ENCODE measurements at regions not wholly inside any gene's neighbourhood (a gene's known extent, or its start where the extent isn't known, plus 50 kb on each side); places are given as distances from the start of the nearest gene placed in this dataset.
A peak's percentile ranks its signal among the peaks of the same experiment; 100 is the strongest.

DNA sequence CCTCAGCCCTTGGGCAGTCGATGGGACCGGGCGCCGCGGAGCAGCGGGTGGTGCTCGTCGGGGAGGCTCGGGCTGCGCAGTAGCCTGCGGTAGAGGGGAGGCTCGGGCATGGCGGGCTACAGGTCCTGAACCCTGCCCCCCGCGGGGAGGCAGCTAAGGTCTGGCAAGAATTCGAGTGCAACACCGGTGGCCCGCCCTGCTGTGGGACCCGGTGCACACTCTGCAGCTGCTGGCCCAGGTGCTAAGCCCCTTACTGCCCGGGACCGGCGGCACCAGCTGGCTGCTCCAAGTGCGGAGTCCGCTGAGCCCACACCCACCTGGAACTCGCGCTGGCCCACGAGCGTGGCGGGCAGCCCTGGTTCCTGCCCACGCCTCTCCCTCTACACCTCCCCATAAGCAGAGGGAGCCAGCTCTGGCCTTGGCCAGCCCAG, 377.7 kb upstream of the RBMS3 start:
- no peak overlapping the region for H3K4me3 Mint-ChIP-seq
- no peaks in the 10 kb centered on the region for H3K4me1 Mint-ChIP-seq (ENCODE audit: low read depth)
- H3K36me3 Mint-ChIP-seq (ENCODE audit: low read depth), result no peaks in the 10 kb centered on the region
- H3K27me3 Mint-ChIP-seq (ENCODE audit: insufficient read depth), result peaks cover 6% of the 10 kb centered on the region
- no peak for DNase-seq (ENCODE audit: low spot score)
- intact Hi-C loops (cut with micrococcal nuclease), result no loop called here
- no peak overlapping the region for H3K27ac Mint-ChIP-seq
- H3K9me3 Mint-ChIP-seq, result peaks cover 17% of the 10 kb centered on the region

DNA sequence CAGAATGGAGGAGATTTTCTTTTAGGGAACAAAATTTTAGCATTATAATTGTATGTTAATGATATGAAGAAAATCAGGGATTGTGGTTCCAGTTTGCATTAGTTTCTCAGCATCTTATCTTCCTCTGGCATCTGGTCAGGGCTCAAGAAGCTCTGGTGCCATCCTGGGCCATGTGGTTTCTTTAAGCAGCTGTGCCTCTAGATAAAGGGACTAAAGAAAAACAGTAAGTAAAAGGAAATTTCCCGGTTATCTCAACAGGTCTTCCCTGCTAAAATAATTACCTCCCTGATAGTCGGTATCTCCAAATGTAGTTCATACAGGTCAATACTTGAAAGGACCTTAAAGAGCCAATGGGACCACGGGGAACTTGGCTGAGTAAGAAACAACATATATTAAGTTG, 375.1 kb upstream of the RBMS3 start:
- no peaks in the 10 kb centered on the region for H3K36me3 Mint-ChIP-seq (ENCODE audit: low read depth)
- no peaks in the 10 kb centered on the region for H3K4me1 Mint-ChIP-seq (ENCODE audit: low read depth)
- peaks cover 13% of the 10 kb centered on the region for H3K9me3 Mint-ChIP-seq
- no peak overlapping the region for H3K27ac Mint-ChIP-seq
- intact Hi-C loops (cut with micrococcal nuclease), result no loop called here
- peaks cover 7% of the 10 kb centered on the region for H3K27me3 Mint-ChIP-seq (ENCODE audit: insufficient read depth)
- no peak overlapping the region for H3K4me3 Mint-ChIP-seq
- no peak for DNase-seq (ENCODE audit: low spot score)

DNA sequence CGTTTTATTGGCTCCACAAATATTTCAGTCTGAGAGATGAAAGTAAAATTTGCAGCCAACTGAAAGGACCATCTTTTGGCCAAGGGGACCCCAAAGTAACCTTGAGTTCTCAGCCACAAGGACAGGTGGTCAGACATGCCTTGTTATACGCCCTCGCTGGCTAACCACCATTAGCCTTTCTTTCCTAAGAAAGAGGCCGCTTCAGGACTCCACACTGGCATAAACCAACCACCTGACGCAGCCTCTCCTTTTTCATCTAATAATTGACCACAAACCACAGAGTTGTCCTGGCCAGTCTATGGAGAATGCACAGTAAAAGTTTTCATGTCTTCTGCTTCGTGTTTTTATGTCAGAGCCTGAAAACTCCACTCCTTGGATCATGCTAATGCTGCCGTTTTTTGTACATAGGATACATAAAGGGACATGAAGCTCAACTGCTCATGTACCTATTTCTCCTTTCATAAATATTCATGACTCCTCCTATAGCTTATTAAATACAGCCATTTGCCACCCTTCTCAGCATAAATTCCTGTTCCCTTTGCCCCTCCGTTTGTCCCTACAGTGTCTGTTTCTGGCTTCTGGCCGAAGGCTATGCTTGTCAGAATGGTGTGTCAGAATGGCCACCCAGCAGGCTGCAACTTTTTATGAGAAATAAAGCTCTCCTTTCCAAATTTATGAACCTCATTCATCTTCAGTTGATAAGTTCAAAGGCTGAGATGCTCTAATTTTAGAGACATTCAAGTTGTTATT, 374.1 kb upstream of the RBMS3 start:
- Mint-ChIP-seq H3K27me3 (ENCODE audit: insufficient read depth) (peaks cover 7% of the 10 kb centered on the region), H3K4me1 (ENCODE audit: low read depth) (no peaks in the 10 kb centered on the region), H3K27ac (no peak overlapping the region), H3K4me3 (no peak overlapping the region), H3K36me3 (ENCODE audit: low read depth) (no peaks in the 10 kb centered on the region), H3K9me3 (peaks cover 10% of the 10 kb centered on the region)
- DNase-seq (ENCODE audit: low spot score), result no peak
- intact Hi-C loops (cut with micrococcal nuclease), result no loop called here

DNA sequence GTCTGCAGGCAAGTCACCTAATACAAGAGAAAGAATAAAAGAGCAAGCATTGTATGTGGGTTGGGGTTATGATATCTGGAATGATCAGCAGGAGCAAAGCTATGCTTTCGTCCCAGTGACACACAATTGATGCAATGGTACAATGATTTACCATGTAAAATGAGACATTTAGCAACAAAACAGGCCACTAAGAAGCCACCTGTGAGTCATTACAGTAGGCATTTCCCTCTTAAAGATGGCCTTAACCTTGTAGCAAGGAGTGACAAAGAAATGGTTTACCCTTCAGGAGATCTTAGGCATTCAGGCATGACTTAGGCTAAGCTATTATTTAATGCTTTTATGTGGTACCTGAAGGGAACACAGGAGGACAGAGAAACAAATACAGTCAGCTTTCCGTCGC, 373.3 kb upstream of the RBMS3 start:
- intact Hi-C loops (cut with micrococcal nuclease), result no loop called here
- Mint-ChIP-seq H3K27ac (no peak overlapping the region), H3K4me3 (no peak overlapping the region), H3K4me1 (ENCODE audit: low read depth) (no peaks in the 10 kb centered on the region), H3K9me3 (peaks cover 6% of the 10 kb centered on the region), H3K27me3 (ENCODE audit: insufficient read depth) (peaks cover 9% of the 10 kb centered on the region), H3K36me3 (ENCODE audit: low read depth) (no peaks in the 10 kb centered on the region)
- no peak for DNase-seq (ENCODE audit: low spot score)

DNA sequence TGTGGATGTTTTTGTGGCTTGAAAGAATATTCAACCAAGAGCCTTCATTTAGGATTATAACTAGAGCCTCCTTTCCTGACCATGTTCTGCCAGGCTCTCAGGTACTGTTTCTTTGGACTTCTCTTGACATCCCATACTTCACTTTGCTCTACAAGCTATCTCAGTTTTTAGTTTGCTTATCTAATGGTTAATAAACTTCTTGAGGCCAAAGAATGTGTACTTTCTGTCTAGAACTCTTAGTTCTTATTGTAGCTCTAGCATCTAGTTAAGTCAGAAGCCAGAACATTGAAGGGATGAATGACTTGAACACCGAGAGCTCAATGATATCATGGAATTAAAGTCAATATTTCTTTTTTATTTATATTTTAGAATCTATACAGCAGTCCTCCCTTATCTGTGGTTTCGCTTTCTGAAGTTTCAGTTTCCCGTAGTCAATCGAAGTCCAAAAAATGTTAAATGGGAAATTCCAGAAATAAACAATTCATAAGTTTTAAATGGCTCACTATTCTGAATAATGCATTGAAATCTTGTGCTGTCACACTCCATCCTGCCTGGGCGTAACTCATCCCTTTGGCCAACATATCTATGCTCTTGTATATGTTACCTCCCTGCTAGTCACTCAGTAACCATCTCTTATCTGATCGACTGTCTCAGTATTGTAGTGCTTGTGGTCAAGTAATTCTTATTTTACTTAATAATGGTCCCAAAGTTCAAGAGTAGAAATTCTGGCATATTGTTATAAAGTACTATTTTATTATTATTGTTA, 368.6 kb upstream of the RBMS3 start:
- Mint-ChIP-seq H3K4me1 (ENCODE audit: low read depth) (peaks cover 18% of the 10 kb centered on the region), H3K27ac (no peak overlapping the region), H3K36me3 (ENCODE audit: low read depth) (no peaks in the 10 kb centered on the region), H3K4me3 (no peak overlapping the region), H3K27me3 (ENCODE audit: insufficient read depth) (peaks cover 6% of the 10 kb centered on the region), H3K9me3 (no peaks in the 10 kb centered on the region)
- DNase-seq (ENCODE audit: low spot score), result no peak
- intact Hi-C loops (cut with micrococcal nuclease), result loop anchor here (10.0 kb wide), 3 partner anchors 442 to 1102 kb away; no protein-coding TSS in a partner anchor

DNA sequence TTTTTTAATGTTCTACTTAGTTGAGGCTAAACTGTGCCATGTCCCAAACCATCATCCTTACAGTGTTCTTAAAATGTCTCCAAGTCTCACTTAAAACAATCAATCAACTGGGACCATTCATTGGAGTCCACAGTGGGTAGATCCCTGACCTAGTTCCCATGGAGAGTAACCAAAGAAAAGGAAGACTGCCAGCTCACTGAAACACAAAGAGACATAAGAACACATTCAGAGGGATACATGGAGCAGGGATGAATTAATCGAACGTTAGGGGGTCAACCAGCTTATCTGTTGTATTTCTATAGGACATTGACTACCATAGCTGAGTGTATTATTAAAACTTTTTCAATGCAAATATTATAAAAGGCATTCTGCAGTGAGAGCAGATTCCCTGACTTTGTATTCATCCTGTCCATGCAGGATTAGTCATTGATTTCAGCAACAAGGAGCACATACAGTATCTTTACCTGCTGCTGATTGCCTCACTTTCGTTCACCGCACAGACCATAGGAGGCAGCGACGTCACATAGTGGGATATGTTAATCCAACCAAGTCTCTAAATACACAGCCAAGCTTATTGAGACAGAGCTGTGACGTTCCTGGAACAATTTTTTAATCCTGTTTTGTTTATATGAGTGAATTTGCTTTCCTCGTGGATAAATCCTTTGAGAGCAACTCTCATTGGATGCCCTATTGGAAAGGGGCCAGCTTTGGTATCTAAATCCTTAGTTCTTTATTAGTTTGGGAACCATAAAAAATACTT, 364.9 kb upstream of the RBMS3 start:
- peaks cover 10% of the 10 kb centered on the region for H3K27me3 Mint-ChIP-seq (ENCODE audit: insufficient read depth)

DNA sequence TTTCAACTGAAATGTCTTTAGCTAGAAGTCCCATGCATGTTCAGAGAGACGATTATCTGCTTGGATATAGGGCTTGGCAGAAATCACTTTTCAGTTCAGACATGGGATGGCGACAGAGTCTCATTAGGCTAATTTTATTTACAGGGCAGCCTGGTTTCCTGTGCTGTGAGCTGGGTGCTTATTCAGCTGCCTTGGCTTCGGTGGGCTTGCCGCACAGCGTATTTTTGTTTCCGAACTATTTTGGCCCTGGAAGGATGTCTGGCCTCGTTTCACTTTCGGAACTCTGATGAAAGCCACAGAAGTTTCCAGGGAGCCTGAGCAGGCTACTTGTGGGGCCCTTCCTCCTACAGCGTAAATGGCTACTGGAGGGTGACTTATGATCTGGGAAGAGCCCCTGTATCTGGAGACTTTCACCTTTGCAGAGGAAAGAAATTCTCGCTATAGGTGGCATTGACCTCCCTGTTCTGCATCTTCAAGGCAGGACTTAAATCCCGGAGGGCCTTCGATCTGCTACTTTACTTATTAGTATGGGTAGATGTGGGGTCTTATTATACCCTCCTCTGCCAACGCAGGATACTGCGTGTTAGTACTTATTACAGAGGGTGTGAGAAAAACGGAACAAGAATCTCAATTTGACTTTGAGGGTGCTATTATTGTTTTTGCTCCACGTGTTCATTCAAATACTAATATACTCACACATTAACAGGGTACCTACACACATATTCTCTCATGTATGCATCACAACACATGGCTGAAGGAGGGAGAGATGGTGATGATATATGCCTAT, 364.0 kb upstream of the RBMS3 start:
- H3K27me3 Mint-ChIP-seq (ENCODE audit: insufficient read depth), result peaks cover 10% of the 10 kb centered on the region
- H3K36me3 Mint-ChIP-seq (ENCODE audit: low read depth), result peaks cover 3% of the 10 kb centered on the region
- intact Hi-C loops (cut with micrococcal nuclease), result loop anchor here (2.0 to 10.0 kb wide), 7 partner anchors 65 to 1098 kb away; no protein-coding TSS in a partner anchor
- no peaks in the 10 kb centered on the region for H3K9me3 Mint-ChIP-seq
- peak; percentile 9 for DNase-seq (ENCODE audit: low spot score)
- H3K27ac Mint-ChIP-seq, result no peak overlapping the region
- no peak overlapping the region for H3K4me3 Mint-ChIP-seq
- H3K4me1 Mint-ChIP-seq (ENCODE audit: low read depth), result peaks cover 31% of the 10 kb centered on the region

More for the DNA sequence above, 364.9 kb upstream of the RBMS3 start:
- Mint-ChIP-seq H3K9me3 (no peaks in the 10 kb centered on the region), H3K36me3 (ENCODE audit: low read depth) (peaks cover 3% of the 10 kb centered on the region), H3K4me3 (no peak overlapping the region), H3K27ac (no peak overlapping the region), H3K4me1 (ENCODE audit: low read depth) (peaks cover 31% of the 10 kb centered on the region)
- intact Hi-C loops (cut with micrococcal nuclease), result loop anchor here (2.0 to 10.0 kb wide), 7 partner anchors 66 to 1099 kb away; no protein-coding TSS in a partner anchor
- DNase-seq (ENCODE audit: low spot score), result no peak

DNA sequence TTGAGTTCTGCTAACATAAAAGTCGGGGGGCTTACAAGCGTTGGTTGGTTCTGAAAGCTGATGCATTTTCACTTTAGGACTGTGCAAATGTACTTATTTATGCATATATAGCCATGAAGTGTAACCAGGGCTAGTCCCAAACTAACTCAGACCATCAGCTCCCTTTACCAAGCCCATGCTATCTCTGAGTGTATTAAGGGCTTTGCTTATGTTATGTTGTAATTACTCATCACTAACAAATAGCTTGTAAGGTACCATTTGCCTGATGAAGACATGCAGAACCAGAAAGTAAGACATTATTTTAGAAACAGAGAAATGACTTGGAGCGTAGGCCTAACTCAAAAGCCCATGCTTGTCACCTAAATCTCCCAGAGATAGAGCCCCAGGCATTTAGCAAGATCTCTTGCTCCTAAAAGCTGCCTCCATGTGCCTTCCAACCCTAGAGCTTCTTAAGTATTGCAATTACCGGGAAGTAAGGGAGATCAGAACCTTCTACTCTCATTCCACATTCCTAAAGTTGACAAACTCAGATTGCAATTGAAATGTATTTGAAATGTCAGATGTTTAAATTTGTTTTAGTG, 362.9 kb upstream of the RBMS3 start:
- peaks cover 3% of the 10 kb centered on the region for H3K36me3 Mint-ChIP-seq (ENCODE audit: low read depth)
- H3K4me3 Mint-ChIP-seq, result no peak overlapping the region
- H3K27ac Mint-ChIP-seq, result no peak overlapping the region
- peaks cover 8% of the 10 kb centered on the region for H3K27me3 Mint-ChIP-seq (ENCODE audit: insufficient read depth)
- intact Hi-C loops (cut with micrococcal nuclease), result loop anchor here (2.0 to 10.0 kb wide), 7 partner anchors 64 to 1097 kb away; no protein-coding TSS in a partner anchor
- H3K4me1 Mint-ChIP-seq (ENCODE audit: low read depth), result peaks cover 31% of the 10 kb centered on the region
- DNase-seq (ENCODE audit: low spot score), result no peak
- H3K9me3 Mint-ChIP-seq, result no peaks in the 10 kb centered on the region

DNA sequence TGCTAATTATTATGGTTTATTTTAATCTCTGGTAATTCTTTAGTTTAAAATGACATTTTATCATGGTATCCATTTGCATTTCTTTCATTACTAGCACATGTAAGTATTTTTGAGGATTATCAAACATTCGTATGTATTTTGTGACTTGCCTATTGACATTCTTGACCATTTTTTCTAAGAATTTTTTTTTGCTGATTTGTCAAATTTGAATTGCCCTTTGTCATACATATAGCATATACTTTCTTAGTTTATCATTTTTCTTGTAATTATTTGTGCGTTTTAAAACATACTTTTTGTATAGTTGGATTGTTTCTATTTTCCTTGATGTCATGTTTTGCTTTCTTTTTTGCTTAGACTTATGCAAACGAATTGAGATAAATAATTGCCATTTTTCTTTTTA, 358.5 kb upstream of the RBMS3 start:
- intact Hi-C loops (cut with micrococcal nuclease), result no loop called here
- Mint-ChIP-seq H3K4me1 (ENCODE audit: low read depth) (peaks cover 13% of the 10 kb centered on the region), H3K27ac (no peak overlapping the region), H3K27me3 (ENCODE audit: insufficient read depth) (peaks cover 8% of the 10 kb centered on the region), H3K9me3 (no peaks in the 10 kb centered on the region), H3K36me3 (ENCODE audit: low read depth) (peaks cover 3% of the 10 kb centered on the region), H3K4me3 (no peak overlapping the region)
- no peak for DNase-seq (ENCODE audit: low spot score)

DNA sequence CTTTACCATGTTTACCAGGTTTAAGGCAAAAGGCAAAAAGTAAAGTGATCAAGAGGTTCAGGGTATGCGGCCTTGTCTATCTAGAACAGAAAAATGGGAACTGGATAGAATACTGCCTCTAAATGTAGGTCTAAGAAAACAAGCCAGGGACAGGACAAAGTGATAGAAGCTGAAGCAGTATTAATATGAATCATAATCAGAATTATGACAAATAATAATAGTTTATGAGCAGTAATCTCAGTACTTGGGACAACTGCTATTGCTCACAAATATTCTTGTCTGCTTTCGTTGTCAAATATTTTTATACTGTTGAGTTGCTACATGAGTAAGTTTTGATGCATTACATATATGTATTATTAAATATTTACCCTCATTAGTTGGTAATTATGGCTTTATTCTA, 356.9 kb upstream of the RBMS3 start:
- DNase-seq (ENCODE audit: low spot score), result no peak
- peaks cover 5% of the 10 kb centered on the region for H3K27me3 Mint-ChIP-seq (ENCODE audit: insufficient read depth)
- H3K27ac Mint-ChIP-seq, result no peak overlapping the region
- H3K4me1 Mint-ChIP-seq (ENCODE audit: low read depth), result peaks cover 5% of the 10 kb centered on the region
- H3K9me3 Mint-ChIP-seq, result no peaks in the 10 kb centered on the region
- no peak overlapping the region for H3K4me3 Mint-ChIP-seq
- peaks cover 3% of the 10 kb centered on the region for H3K36me3 Mint-ChIP-seq (ENCODE audit: low read depth)
- intact Hi-C loops (cut with micrococcal nuclease), result no loop called here

DNA sequence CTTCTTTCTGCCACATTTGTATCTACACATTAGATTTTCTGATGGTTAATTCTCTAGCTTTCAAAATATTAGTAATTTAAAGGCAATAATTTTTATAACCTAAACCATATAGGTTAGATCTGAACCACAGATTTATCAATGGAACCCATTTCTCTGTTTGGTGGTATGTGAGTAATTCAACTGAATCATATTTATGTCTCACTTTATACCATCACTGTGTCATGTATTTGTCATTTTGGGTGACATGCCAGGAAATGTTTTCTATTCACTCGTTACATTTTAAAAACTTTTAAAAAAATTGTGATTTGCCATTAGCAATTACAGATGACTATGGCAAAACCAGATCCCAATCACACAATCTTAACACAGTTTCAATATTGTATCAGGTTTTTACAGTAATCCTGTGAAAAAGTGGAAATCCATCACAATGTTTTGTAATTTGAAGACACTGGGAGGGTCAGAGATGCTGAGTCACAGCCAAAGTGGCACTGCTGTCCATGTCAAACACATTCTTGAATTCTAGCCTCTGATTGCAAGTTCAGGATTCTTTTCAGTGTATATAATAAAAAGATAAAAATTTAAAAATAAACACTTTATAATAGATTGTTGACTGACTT, 356.0 kb upstream of the RBMS3 start:
- Mint-ChIP-seq H3K36me3 (ENCODE audit: low read depth) (peaks cover 2% of the 10 kb centered on the region), H3K27me3 (ENCODE audit: insufficient read depth) (peaks cover 2% of the 10 kb centered on the region), H3K27ac (no peak overlapping the region), H3K4me3 (no peak overlapping the region), H3K9me3 (no peaks in the 10 kb centered on the region), H3K4me1 (ENCODE audit: low read depth) (peaks cover 3% of the 10 kb centered on the region)
- intact Hi-C loops (cut with micrococcal nuclease), result no loop called here
- no peak for DNase-seq (ENCODE audit: low spot score)
